Stimulated activated CD8-positive, alpha-beta memory T cell treated with anti-CD3 and anti-CD28 coated beads, Interleukin-2, amount 100 ng/mL, for 1 hour (primary cell): ENCODE measurements at regions not wholly inside any gene's neighbourhood (a gene's known extent, or its start where the extent isn't known, plus 50 kb on each side); places are given as distances from the start of the nearest gene placed in this dataset.
"Not testable (repeated sequence)": the region's sequence is repeated elsewhere in the genome, so short reads cannot be mapped to it uniquely, and the experiment has no call there.

Source experiments
- DNase-seq, 2 donors: peaks; one replicate each; pipeline ENCODE4 v3.0.0-alpha.2; 2020; ENCODE audit warnings: low read depth in 2 of 2

- no peak for DNase-seq
These were observed 1700.0 kb upstream of the ADGRL3 start for GRCh38 chr4:59500103-59500502.

GRCh38 chr4:59503731-59504130, 1696.4 kb upstream of the ADGRL3 start:
- no peak for DNase-seq

GRCh38 chr4:59511809-59512208, 1688.3 kb upstream of the ADGRL3 start:
- DNase-seq, result not testable (repeated sequence)

- no peak for DNase-seq
These were observed 1683.1 kb upstream of the ADGRL3 start for GRCh38 chr4:59517007-59517406.

GRCh38 chr4:59518005-59518823, 1681.9 kb upstream of the ADGRL3 start:
- no peak for DNase-seq

GRCh38 chr4:59525885-59526284, 1674.2 kb upstream of the ADGRL3 start:
- no peak for DNase-seq

- no peak for DNase-seq
These were observed 1664.6 kb upstream of the ADGRL3 start for GRCh38 chr4:59535541-59535940.

- DNase-seq, result no peak
These were observed 1663.7 kb upstream of the ADGRL3 start for GRCh38 chr4:59536428-59536827.

- no peak for DNase-seq
These were observed 1662.8 kb upstream of the ADGRL3 start for GRCh38 chr4:59537246-59537886.

- DNase-seq, result no peak
These were observed 1660.7 kb upstream of the ADGRL3 start for GRCh38 chr4:59539401-59539800.

- DNase-seq, result no peak
These were observed 1659.8 kb upstream of the ADGRL3 start for GRCh38 chr4:59540311-59540710.

- no peak for DNase-seq
These were observed 1646.9 kb upstream of the ADGRL3 start for GRCh38 chr4:59553063-59553720.

- no peak for DNase-seq
These were observed 1646.4 kb upstream of the ADGRL3 start for GRCh38 chr4:59553721-59554091.

GRCh38 chr4:59556191-59556590, 1643.9 kb upstream of the ADGRL3 start:
- DNase-seq, result not testable (repeated sequence)

- DNase-seq, result not testable (repeated sequence)
These were observed 1639.9 kb upstream of the ADGRL3 start for GRCh38 chr4:59560141-59560648.

- DNase-seq, result no peak
These were observed 1634.3 kb upstream of the ADGRL3 start for GRCh38 chr4:59565836-59566235.

- no peak for DNase-seq
These were observed 1629.2 kb upstream of the ADGRL3 start for GRCh38 chr4:59570860-59571476.

GRCh38 chr4:59571805-59572430, 1628.2 kb upstream of the ADGRL3 start:
- no peak for DNase-seq

- DNase-seq, result no peak
These were observed 1616.1 kb upstream of the ADGRL3 start for GRCh38 chr4:59583845-59584568.

- no peak for DNase-seq
These were observed 1602.4 kb upstream of the ADGRL3 start for GRCh38 chr4:59597536-59598329.
